HS-27A (cell line): ENCODE measurements at regions not wholly inside any gene's neighbourhood (a gene's known extent, or its start where the extent isn't known, plus 50 kb on each side); places are given as distances from the start of the nearest gene placed in this dataset.

Experiments used
- DNase-seq: peaks from one replicate; pipeline ENCODE4 v3.0.0-alpha.2; 2012; ENCODE audit warnings: low read depth, missing footprints

- no peak for DNase-seq
Measured at GRCh38 chr6:126419901-126420300, 80.0 kb downstream of the CENPW start.

GRCh38 chr6:126422912-126423311, 83.0 kb downstream of the CENPW start:
- no peak for DNase-seq

GRCh38 chr6:126427713-126428112, 87.8 kb downstream of the CENPW start:
- no peak for DNase-seq

- DNase-seq, result no peak
Measured at GRCh38 chr6:126429866-126430265, 90.0 kb downstream of the CENPW start.

- DNase-seq, result no peak
Measured at GRCh38 chr6:126432564-126432963, 92.6 kb downstream of the CENPW start.

- DNase-seq, result no peak
Measured at GRCh38 chr6:126433927-126434326, 94.0 kb downstream of the CENPW start.

GRCh38 chr6:126437205-126437604, 97.3 kb downstream of the CENPW start:
- DNase-seq, result no peak

- no peak for DNase-seq
Measured at GRCh38 chr6:126439040-126439439, 99.1 kb downstream of the CENPW start.

GRCh38 chr6:126440923-126441322, 101.0 kb downstream of the CENPW start:
- DNase-seq, result no peak

- no peak for DNase-seq
Measured at GRCh38 chr6:126444659-126445273, 104.9 kb downstream of the CENPW start.

- no peak for DNase-seq
Measured at GRCh38 chr6:126446248-126446647, 106.3 kb downstream of the CENPW start.

- DNase-seq, result no peak
Measured at GRCh38 chr6:126447367-126447766, 107.5 kb downstream of the CENPW start.

- DNase-seq, result no peak
Measured at GRCh38 chr6:126461045-126461444, 121.1 kb downstream of the CENPW start.

GRCh38 chr6:126464245-126464644, 124.3 kb downstream of the CENPW start:
- DNase-seq, result no peak

GRCh38 chr6:126475449-126475848, 135.5 kb downstream of the CENPW start:
- DNase-seq, result no peak

- DNase-seq, result no peak
Measured at GRCh38 chr6:126477678-126478077, 137.8 kb downstream of the CENPW start.

- DNase-seq, result no peak
Measured at GRCh38 chr6:126480268-126480667, 140.4 kb downstream of the CENPW start.

GRCh38 chr6:126481319-126481718, 141.4 kb downstream of the CENPW start:
- DNase-seq, result no peak

GRCh38 chr6:126504792-126505191, 164.9 kb downstream of the CENPW start:
- no peak for DNase-seq

- no peak for DNase-seq
Measured at GRCh38 chr6:126513198-126513597, 173.3 kb downstream of the CENPW start.

- DNase-seq, result no peak
Measured at GRCh38 chr6:126516411-126516810, 176.5 kb downstream of the CENPW start.

- DNase-seq, result no peak
Measured at GRCh38 chr6:126524811-126525326, 185.0 kb downstream of the CENPW start.

GRCh38 chr6:126526547-126526946, 186.6 kb downstream of the CENPW start:
- no peak for DNase-seq

GRCh38 chr6:126526996-126527606, 187.2 kb downstream of the CENPW start:
- no peak for DNase-seq
